Posterior vena cava (tissue), 2 donors: ENCODE measurements at regions not wholly inside any gene's neighbourhood (a gene's known extent, or its start where the extent isn't known, plus 50 kb on each side); places are given as distances from the start of the nearest gene placed in this dataset.
"Not testable (repeated sequence)": the region's sequence is repeated elsewhere in the genome, so short reads cannot be mapped to it uniquely, and the experiment has no call there.

ENCODE experiments used
- DNase-seq: peaks from one replicate; pipeline ENCODE4 v3.0.0-alpha.2; 2020; ENCODE audit warnings: low spot score
- intact Hi-C, 2 donors: fragments of 100-400 bp; cut with DNase I; formaldehyde crosslinking; loops; one replicate each; pipeline versions ENCODE4 v1.14.1 to v1.14.2; 2022 to 2023
- donor health status: DM: yes; HTN: yes; CAD: no.
- donor health status: DM: yes; HTN: yes; CAD: no.

DNA sequence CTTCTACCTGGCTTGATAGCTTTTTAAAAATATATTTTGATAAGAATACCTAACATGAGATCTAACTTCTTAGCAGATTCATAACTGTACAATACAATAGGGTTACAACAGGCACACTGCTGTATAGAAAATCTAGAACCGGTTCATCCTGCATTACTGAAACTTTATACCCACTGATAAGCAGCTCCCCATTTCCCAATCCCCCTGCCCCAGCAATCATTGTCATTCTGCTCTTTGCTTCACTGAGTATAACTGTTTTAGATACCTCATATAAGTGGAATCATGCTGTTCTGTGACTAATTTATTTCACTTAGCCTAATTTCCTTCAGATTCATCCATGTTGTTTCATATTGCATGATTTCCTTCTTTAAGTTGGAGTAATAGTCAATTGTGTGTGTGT is 906.0 kb downstream of the GBE1 start:
- intact Hi-C loops = no loop called here
- DNase-seq = no peak

DNA sequence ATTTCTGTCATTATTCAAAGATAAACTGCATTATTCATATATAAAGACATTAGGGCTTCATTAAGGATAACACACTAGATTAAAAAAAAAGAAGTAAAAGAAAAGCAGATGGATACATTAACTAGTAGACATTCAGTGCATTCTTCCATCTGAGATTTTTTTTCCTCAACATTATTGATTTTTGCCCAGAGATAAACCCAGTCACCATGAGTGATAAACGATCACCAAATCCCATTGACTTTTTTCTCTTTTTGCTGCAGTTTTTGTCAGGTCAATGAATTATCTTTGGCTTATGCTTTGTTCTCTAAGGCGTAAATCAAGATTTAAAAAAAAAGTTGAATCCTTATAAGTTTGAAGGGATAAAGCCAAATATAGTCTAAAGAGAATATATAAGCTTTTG is 925.0 kb downstream of the GBE1 start:
- intact Hi-C loops = no loop called here
- no peak for DNase-seq

DNA sequence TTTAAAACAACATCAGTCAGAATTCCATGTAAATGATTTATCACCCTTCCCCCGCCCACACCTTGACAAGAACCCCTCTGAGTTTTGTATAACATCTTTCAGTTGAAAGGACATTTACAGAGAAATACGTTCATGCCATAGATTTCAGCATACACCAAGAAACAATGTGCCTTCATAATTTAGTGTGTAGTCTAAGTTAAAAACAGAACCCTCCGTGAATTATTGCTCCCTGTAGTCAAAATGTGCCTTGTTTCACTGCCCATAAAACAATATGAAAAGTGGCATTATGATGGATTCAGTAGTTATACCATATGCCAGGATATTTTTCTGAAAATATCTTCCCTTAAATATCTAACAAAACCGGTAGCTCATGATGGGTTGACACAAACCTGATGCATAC is 953.9 kb downstream of the GBE1 start:
- DNase-seq = no peak
- intact Hi-C loops = no loop called here

DNA sequence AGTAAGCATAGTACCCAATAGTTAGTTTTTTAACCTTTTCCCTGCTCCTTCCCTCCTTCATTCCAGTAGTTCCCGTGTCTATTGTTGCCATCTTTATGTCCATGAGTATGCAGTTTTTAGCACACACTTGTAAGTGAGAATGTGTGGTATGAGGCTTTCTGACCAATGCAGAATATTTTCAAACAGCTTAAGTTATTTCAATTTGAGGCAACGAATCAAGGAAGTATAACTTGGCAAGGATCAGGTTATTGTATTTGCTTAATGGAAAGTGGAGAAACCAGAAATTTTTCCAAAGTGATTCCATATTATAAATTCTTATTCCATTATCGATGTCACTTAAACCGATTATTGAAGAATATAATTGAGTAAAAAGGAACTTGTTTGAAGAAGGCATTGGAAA is 954.8 kb downstream of the GBE1 start:
- DNase-seq = no peak
- intact Hi-C loops = no loop called here

DNA sequence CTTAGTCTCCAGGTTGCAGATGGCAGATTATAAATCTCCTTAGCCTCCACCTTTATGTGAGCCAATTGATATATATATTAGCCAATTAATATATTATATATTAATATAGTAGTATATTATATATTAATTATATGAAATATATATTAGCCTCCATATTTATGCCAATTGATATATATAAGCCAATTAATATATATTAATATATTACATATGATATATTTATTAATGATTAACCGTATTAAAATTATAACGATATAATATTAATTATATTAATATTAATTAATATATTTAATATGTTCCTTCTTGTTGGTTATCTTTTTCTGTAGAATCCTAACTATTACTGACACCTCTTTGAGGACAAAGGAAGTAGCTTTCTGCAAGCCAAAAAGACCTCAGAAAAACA is 972.5 kb downstream of the GBE1 start:
- intact Hi-C loops = no loop called here
- no peak for DNase-seq

DNA sequence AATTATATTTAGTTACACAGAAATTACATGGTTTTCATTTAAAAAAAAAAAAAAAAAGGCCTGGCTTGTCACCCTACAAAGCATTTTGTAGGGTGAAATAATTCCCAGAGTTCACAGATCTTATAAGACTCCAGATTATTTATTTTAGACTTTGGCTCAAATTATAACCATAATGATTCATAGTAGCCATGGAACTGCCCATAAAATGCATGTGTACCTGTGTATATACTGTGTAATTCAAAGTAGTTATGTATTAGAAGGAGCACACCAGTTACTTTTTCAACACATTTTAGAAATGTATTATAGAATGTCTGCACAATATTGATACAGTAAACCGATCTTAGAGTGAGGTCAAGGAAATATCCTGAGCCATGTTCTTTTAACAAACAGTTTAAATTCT is 975.6 kb downstream of the GBE1 start:
- intact Hi-C loops = no loop called here
- DNase-seq = no peak

DNA sequence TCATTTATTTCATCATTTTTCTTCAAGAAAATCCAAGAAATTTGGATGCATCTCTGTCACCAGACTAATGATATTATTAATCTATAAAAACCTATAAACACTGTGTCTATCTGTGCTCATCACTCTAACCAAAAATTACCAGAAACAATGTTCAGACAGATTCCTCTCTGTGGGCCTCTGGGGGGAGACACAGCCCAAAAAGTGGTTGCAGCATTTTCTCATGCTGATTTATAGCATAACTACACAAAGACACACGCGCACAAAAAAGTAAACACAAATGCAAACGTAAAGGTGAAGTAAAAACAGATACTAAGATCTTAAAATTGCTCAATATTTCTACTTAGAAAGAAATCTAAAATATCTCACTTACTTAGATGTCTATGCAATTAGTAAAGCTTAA is 976.0 kb downstream of the GBE1 start:
- no peak for DNase-seq
- intact Hi-C loops = no loop called here

DNA sequence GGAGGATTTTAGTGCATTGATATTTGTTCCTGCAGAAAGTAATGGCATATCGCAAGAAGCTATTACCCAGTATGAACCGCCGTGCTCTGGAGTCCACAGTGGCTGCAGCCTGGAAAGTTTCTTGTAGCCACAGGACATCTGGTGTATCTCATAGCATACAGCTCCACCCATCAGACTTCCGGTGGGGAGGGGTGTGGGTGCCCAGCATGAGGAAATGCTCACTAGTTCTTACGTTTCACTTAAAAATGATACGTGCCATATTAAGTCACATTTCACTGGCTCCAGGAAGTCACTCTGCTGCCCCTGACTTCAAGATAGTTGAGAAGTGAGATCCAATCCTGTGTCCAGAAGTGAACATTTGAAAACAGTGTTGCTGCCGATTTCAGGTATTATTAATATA is 990.4 kb downstream of the GBE1 start:
- intact Hi-C loops = no loop called here

DNA sequence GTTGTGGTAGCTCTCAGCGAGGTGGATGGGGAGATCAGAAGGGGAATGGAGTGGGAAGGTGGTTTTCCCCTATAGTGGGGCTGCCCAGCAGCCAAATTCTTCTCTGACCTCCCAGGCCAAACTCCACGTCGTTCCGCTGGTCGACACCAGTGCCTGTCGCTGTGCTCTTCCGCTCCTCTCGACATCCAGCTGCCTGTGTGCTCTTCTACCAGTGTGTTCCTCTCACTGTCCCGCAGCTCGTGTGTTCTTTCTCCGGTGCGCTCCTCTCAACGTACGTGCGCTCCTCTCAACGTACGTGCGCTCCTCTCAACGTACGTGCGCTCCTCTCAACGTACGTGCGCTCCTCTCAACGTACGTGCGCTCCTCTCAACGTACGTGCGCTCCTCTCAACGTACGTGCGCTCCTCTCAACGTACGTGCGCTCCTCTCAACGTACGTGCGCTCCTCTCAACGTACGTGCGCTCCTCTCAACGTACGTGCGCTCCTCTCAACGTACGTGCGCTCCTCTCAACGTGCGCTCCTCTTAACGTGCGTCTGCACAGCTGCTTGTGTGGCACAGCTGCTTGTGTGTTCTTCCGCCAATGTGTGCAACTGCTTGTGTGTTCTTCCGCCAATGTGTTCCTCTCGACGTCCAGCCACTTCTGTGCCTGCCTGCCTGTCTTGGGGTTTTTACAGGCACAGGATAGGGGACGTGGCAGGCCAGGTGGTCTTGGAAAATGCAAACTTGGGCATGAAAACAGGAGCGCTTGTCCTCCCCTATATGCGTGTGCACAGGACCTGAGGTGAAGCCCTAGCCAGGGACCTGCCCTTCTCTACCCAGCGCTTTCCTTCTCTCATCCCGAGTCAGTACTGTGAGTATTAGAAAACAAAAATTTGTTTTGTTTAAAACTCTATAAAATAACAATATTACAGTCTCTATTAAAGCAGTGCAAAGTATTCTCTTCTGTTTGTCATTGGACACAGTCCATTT is 991.1 kb downstream of the GBE1 start:
- intact Hi-C loops = no loop called here
- DNase-seq = no peak

More for the DNA sequence above, 990.4 kb downstream of the GBE1 start:
- DNase-seq = no peak

DNA sequence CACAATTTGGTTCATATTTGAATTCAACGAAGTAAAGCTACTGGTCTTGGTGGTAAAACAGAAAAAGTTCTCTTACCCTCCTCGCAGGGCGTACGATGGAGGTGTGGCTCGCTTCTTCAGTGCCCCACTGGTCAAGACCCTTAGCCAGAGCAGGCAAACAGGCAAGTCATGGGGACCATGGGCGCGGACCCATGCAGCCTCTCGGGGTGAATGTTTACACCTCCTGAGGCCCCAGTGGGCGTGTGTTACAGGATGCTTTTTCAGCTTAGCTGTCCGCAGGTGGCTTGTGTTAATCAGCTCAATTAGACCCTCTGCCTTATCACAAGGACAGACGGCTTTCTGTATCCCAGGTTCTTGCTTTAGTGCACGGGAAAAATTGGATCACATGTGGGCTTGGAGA is 991.8 kb downstream of the GBE1 start:
- intact Hi-C loops = no loop called here

DNA sequence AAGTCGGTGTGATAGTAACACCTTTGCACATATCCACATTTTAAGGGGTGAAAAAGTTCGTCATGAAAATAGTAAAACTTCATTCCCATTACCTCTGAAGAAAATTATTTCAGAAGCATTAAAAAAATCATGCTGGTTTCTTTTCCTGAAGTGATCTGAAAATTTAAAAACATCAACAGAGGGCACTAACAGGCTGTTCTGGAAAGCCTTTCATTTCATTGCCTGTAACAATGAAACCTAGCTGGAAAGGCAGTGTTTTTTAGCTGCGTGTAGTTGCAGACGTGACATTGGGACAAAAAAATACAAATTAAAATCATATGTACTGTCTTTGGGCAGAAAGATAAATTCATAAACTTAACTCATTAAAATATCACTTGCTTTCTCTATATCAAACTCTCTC is 993.8 kb downstream of the GBE1 start:
- intact Hi-C loops = no loop called here

More for the DNA sequence above, 991.8 kb downstream of the GBE1 start:
- DNase-seq = no peak

DNA sequence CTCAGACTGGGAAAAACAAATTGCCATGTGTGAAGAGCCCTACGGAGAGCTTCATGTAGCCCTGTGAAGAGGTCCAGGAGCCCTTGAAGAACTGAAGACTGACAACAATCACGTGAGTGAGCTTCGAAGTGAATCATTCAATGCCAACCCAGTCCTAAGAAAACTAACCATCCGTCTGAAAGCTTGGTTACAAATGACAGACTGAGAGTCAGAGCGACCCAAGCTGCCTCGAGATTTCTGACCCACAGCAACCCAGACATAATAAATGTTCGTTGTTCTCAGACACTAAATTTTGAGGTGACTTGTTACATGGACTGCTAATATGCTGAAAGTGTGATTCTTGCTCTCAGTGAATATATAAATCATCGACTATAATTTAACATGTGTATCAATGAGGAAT is 987.2 kb upstream of the ROBO1 start:
- intact Hi-C loops = no loop called here
- DNase-seq = no peak

More for the DNA sequence above, 993.8 kb downstream of the GBE1 start:
- no peak for DNase-seq

DNA sequence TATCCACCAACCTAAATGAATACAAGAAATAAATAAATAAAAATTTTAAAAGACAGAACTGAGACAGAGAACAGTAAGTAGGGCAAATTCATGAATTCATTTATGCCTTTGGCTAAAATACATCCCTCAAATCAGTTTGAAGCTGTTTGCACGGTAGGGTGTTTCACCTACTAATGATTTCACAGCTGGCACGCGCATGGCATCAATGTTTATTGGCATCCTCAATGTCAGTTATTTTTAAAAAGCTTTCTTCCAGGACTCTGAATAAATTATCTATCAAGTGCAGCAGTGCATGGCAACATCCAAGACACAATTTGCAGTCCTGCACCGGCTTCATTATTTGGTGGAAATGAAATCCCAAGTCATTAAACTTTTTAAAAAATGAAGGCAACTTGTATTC is 985.2 kb upstream of the ROBO1 start:
- DNase-seq = no peak
- intact Hi-C loops = no loop called here

DNA sequence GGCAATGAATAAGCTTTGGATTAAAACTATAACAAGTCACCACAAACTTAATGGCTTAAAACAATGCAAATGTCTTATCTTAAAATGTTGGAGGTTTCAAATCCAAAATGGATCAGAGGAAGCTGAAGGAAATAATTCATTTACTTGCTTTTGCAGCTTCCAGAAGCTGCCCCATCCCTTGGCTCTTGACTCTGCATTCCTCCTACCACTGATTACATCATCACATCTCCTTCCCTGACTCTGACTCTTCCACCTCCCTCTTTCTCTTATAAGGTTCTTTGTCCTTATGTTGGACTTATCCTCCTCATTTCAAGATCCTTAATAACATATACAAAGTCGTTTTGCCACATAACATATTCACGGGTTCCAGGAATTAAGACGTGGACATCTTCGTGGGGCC is 982.8 kb upstream of the ROBO1 start:
- intact Hi-C loops = no loop called here
- DNase-seq = no peak

DNA sequence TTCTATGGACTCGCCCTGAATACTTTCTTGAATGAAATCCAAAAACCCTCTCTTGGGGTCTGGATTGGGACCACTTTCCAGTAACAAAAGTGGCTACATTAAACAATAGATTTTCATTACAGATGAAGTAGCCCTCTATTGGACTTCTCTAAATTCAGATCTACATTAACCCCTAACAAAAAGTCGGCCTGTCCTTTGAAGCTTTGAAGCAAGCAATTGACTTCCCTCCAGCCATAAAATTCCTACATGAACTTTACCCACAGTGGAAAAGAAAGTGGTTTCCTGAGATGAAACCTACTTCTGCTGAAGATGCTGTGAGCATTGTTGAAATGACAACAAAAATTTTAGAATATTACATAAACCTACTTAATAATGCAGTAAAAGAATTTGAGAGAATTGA is 967.1 kb upstream of the ROBO1 start:
- no peak for DNase-seq
- intact Hi-C loops = no loop called here

DNA sequence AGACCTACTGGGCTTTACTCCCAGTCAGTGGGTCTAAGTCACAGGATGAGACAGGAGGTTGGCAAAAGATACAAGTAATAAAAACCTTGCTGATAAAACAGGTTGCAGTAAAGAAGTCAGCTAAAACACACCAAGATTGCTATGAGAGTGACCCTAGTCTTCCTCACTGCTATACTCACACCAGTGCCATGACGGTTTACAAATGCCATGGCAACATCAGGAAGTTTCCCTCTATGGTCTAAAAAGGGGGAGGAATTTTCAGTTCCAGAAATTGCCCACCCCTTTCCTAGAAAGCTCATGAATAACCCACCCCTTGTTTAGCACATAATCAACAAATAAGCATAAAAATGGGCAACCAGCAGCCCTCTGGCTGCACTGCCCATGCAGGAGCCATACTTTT is 966.7 kb upstream of the ROBO1 start:
- no peak for DNase-seq
- intact Hi-C loops = no loop called here

DNA sequence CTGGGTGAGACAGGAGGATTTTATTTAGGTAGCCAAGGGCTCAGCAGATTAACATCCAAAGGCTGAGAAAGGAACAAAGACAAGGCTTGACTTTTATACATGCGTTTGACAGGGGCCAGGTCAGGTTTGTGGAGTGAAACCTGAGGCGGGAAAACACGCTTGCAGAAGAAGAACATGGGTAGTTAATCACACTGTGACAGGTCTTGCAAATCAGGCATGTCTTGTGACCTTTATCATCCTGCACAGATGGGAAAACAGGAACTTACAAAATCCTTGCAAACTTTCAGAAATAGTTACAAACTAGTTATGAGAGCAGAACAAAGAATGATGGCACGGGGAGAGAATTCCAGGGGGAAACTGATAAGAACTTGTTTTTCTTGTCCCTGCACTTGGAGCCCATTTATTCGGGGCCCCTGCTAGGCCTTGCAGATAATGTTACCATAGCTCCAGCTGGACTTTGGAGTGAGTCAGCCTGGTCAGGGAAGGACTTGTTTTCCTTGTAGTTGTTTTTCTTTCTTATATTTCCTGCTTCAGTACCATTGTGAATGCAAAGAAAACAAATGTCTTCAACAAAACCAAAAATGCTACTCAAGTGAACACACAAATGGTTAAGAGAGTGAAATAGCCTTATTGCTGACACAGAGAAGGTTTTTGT is 965.9 kb upstream of the ROBO1 start:
- no peak for DNase-seq

DNA sequence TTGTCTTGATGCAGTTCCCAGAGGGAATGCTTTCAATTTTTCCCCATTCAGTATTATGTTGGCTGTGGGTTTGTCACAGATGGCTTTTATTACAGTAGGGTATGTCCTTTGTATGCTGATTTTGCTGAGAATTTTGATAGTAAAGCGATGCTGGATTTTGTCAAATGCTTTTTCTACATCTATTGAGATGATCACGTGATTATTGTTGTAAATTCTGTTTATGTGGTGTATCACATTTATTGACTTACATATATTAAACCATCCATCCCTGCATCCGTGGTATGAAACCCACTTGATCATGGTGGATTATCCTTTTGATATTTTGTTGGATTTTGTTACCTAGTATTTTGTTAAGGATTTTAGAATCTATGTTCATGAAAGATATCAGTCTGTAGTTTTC is 959.8 kb upstream of the ROBO1 start:
- DNase-seq, intact Hi-C loops: not testable (repeated sequence)

More for the DNA sequence above, 965.9 kb upstream of the ROBO1 start:
- intact Hi-C loops = no loop called here

DNA sequence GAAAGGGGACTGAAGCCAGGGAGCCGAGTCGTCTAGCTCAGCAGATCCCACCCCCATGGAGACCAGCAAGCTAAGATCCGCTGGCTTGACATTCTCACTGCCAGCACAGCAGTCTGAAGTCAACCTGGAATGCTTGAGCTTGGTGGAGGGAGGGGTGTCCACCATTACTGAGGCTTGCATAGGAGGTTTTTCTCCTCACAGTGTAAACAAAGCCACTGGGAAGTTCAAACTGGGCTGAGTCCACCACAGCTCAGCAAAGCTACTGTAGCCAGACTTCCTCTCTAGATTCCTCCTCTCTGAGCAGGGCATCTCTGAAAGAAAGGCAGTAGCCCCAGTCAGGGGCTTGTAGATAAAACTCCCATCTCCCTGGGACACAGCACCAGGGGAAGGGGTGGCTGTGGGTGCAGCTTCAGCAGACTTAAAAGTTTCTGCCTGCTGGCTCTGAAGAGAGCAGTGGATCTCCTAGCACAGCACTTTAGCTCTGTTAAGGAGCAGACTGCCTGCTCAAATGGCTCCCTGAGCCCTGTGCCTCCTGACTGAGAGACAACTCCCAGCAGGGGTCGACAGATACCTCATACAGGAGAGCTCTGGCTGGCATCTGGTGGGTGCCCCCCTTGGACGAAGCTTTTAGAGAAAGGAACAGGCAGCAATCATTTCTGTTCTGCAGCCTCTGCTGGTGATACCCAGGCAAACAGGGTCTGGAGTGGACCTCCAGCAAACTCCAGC is 942.0 kb upstream of the ROBO1 start:
- DNase-seq, intact Hi-C loops: not testable (repeated sequence)

DNA sequence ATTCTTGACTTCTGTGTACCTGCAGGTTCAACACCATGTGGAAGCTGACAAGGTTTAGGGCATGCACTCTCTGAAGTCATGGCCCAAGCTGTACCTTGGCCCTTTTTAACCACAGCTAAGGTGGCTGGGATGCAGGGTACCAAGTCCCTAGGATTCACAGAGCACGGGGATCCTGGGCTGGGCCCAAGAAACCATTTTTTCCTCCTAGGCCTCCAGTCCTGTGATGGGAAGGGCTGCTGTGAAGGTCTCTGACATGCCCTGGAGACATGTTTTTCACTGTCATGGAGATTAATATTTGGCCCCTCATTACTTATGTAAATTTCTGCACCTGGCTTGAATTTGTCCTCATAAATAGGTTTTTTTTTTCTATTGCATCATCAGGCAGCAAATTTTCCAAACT is 937.5 kb upstream of the ROBO1 start:
- DNase-seq = no peak
- intact Hi-C loops = no loop called here
